ENCODE measurements at regions not wholly inside any gene's neighbourhood (a gene's known extent, or its start where the extent isn't known, plus 50 kb on each side); places are given as distances from the start of the nearest gene placed in this dataset.

DNA sequence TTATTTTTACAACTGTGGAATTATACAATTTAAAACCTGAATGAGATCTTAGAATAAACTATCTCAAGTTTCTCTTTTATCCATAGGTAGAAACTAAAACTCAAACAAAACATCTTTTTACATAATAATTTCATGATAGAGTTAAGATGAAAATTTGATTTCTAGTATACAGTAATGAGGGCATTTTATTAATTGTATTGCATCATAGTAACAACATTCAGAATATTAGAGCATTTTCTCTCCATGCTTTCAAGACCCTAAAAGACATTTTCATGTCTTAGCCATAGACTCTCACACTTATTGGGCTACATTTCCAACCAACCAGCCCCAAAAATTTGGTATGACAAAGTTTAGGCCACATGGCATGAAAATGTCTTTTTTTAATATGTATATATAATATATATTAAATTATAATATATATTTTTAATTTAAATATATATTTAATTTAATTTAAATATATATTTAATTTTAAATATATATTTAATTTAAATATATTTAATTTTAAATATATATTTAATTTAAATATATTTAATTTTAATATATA, 195.7 kb upstream of the STEAP1 start:
- TF ChIP-seq, protein P1, sequence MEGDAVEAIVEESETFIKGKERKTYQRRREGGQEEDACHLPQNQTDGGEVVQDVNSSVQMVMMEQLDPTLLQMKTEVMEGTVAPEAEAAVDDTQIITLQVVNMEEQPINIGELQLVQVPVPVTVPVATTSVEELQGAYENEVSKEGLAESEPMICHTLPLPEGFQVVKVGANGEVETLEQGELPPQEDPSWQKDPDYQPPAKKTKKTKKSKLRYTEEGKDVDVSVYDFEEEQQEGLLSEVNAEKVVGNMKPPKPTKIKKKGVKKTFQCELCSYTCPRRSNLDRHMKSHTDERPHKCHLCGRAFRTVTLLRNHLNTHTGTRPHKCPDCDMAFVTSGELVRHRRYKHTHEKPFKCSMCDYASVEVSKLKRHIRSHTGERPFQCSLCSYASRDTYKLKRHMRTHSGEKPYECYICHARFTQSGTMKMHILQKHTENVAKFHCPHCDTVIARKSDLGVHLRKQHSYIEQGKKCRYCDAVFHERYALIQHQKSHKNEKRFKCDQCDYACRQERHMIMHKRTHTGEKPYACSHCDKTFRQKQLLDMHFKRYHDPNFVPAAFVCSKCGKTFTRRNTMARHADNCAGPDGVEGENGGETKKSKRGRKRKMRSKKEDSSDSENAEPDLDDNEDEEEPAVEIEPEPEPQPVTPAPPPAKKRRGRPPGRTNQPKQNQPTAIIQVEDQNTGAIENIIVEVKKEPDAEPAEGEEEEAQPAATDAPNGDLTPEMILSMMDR (IDR thresholded peaks at IDR 0.05; ENCODE audit: low read depth, low read length): no peak
- in situ Hi-C loops (cut with HindIII; ENCODE audit: low sequenced_read_pairs): no loop called here
- H3K4me3 ChIP-seq (ENCODE audit: low read depth, low read length): no peak overlapping the region
- no peak for DNase-seq (ENCODE audit: low read depth, low spot score)

GRCh38 chr7:89966067-89966664, 188.1 kb upstream of the STEAP1 start:
- H3K4me3 ChIP-seq (ENCODE audit: low read depth, low read length): no peak overlapping the region
- DNase-seq (ENCODE audit: low read depth, low spot score): no peak
- TF ChIP-seq, protein P1 (IDR thresholded peaks at IDR 0.05; ENCODE audit: low read depth, low read length): no peak
- in situ Hi-C loops (cut with HindIII; ENCODE audit: low sequenced_read_pairs): no loop called here

DNA sequence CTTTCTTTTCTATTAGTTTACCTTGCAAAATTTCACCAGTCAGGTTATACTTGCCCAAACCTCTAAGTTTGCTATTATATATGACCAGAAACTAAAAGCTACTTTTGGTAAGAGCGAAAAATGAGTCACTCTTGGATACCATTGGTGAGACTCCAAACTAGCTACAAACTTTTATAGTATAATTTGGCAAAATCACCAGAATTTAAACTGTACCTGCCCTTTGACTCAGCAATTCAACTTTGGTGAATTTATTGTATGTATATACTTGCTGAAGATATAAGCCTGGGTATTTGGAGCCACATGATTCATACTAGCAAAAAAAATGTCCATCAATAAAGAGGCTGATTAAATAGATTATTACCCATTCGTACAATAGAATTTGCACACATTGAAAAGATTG, 178.7 kb upstream of the STEAP1 start:
- TF ChIP-seq, protein P1 (IDR thresholded peaks at IDR 0.05; ENCODE audit: low read depth, low read length): no peak
- no peak overlapping the region for H3K4me3 ChIP-seq (ENCODE audit: low read depth, low read length)
- no peak for DNase-seq (ENCODE audit: low read depth, low spot score)
- in situ Hi-C loops (cut with HindIII; ENCODE audit: low sequenced_read_pairs): no loop called here

DNA sequence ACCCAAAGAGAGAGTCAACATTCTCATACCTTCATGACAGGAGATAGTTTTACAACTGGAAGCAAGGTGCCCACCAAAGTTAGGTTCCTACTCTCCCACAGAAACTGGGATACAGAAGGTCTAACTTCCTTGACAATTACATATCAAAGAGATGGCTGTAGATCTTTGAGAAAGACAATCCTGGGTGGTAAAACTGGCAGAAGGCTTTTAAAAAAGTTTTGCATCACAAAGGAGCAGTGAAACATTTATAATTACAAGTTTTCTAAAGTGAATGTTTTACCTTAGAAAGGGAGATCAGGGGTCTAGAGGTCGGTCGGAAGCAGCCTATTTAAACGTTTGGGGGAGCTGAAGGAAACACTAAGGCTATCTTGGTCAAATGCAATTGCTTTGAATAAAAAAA, 166.6 kb upstream of the STEAP1 start:
- in situ Hi-C loops (cut with HindIII; ENCODE audit: low sequenced_read_pairs): no loop called here
- no peak overlapping the region for H3K4me3 ChIP-seq (ENCODE audit: low read depth, low read length)
- DNase-seq (ENCODE audit: low read depth, low spot score): no peak
- TF ChIP-seq, protein P1 (IDR thresholded peaks at IDR 0.05; ENCODE audit: low read depth, low read length): no peak

- in situ Hi-C loops (cut with HindIII; ENCODE audit: low sequenced_read_pairs): no loop called here
- no peak overlapping the region for H3K4me3 ChIP-seq (ENCODE audit: low read depth, low read length)
- TF ChIP-seq, protein P1 (IDR thresholded peaks at IDR 0.05; ENCODE audit: low read depth, low read length): no peak
- DNase-seq (ENCODE audit: low read depth, low spot score): no peak
These were observed 166.2 kb upstream of the STEAP1 start for GRCh38 chr7:89988074-89988473.

GRCh38 chr7:89989454-89989853, 164.8 kb upstream of the STEAP1 start:
- TF ChIP-seq, protein P1 (IDR thresholded peaks at IDR 0.05; ENCODE audit: low read depth, low read length): no peak
- DNase-seq (ENCODE audit: low read depth, low spot score): no peak
- in situ Hi-C loops (cut with HindIII; ENCODE audit: low sequenced_read_pairs): no loop called here
- no peak overlapping the region for H3K4me3 ChIP-seq (ENCODE audit: low read depth, low read length)

Measured in astrocyte of the spinal cord (primary cell).